Glomerular visceral epithelial cell (primary cell): ENCODE measurements at regions not wholly inside any gene's neighbourhood (a gene's known extent, or its start where the extent isn't known, plus 50 kb on each side); places are given as distances from the start of the nearest gene placed in this dataset.
"Not testable (repeated sequence)": the region's sequence is repeated elsewhere in the genome, so short reads cannot be mapped to it uniquely, and the experiment has no call there.

Experiments used
- DNase-seq: peaks from one replicate; pipeline ENCODE4 v3.0.0-alpha.2; 2016; ENCODE audit errors: extremely low spot score

DNA sequence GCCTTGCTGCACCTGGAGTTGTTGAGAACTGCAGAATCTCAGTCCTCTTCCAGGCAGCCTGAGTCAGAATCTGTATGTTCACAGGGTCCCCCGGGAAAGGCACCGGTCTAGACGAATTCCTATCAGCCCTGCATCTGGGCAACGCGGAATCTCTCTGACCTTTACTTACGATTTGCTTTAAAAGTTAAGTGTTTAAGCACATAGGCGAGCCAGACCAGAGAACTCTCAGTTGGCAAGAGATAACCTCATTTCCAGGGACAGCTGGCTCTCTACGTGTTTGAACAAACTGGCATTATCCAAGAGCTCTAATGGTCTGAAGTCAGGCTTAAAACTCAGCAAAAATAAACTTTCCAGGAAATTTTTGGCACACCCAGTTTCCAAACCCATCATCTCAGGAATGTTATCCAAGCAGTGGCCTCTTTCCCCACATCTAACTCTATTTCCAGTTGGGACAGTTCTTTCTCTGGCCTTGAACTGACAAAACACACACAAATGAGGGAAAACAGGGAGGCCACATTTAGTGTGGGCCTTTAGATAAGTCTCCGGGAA, 53.4 kb downstream of the HES1 start:
- no peak for DNase-seq

- DNase-seq, result not testable (repeated sequence)
Measured at GRCh38 chr3:194191850-194192249, 55.9 kb downstream of the HES1 start.

GRCh38 chr3:194194051-194194756, 58.3 kb downstream of the HES1 start:
- no peak for DNase-seq

- no peak for DNase-seq
Measured at GRCh38 chr3:194194757-194195085, 58.8 kb downstream of the HES1 start.

GRCh38 chr3:194195611-194196010, 59.7 kb downstream of the HES1 start:
- DNase-seq, result no peak

- no peak for DNase-seq
Measured at GRCh38 chr3:194196876-194197275, 60.9 kb downstream of the HES1 start.

DNA sequence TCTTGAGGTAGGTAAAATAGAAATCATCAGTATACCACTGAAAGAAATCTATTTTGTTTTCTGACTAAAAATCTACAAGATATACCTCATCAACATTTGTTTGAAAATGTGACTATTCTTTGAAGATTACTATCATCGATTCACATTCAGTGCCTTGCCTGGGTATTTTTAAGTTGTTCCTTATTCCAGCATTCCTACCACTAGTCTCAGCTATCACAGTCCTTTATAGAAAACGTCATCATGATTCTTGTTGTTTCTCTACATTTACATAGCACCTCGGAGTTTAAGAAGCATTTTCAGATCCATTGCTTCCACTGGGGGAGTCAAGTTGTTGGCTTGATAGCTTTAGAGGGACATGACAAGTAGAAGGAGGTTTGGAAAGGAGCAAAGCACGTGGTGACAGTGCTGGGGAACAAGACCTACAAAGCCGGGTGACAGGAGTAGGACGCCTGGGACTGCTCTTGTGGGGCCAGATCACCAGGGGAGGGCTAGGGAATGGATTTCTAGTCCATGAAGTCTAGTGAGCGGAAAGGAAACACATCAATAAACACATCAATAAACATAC, 61.5 kb downstream of the HES1 start:
- DNase-seq, result no peak

- no peak for DNase-seq
Measured at GRCh38 chr3:194197981-194198695, 62.2 kb downstream of the HES1 start.

DNA sequence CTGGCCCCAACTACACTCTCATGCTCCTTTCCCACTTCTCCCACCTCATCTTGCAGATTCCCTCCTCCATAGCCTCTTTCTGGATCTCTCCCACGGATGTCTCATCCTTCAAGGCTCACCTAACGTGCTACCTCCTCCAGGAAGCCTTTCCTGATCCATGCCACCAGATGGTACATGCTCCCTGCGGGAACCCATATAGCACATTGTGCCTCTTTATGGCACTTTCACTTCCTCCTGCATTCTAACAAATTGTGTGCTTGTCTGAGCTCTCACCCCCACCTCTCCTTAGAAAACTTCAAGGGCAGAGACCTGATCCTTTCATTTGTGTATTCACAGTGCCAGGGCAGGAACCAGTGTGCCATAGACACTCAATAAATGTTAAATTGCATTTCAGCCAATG, 63.0 kb downstream of the HES1 start:
- DNase-seq, result no peak

DNA sequence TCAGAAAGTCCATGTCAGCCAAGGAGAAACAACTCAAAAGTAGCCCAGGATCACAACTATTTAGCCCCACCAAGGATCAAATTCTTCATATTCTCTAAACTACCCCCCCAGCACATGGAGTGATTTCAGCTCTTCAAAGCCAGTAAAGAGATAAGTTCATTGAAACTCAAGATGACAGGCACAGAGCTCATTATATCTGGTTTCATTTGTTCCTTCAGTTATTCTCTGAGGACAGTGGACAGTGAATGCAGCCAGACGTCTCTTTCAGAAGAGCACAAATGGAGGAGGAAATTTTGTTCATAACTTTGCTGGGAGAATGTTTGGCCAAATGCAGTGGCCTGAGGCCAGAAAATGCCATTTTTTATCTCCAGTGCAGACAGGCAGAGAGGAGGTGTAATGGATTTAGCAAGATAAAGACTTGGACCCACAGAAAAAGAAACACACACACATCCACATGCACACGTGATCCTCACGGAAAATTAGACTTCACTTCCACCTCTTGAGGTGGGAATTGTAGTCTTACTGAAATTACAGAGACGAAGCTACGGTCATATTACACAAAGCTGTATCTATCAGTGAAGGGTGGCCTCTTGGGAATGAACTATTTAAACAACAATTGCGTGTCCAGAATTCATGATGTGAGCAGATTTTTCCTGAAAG, 64.6 kb downstream of the HES1 start:
- no peak for DNase-seq

- DNase-seq, result no peak
Measured at GRCh38 chr3:194201953-194202666, 66.2 kb downstream of the HES1 start.

GRCh38 chr3:194203482-194204041, 67.6 kb downstream of the HES1 start:
- no peak for DNase-seq

GRCh38 chr3:194204042-194204987, 68.4 kb downstream of the HES1 start:
- DNase-seq, result no peak

GRCh38 chr3:194205675-194206133, 69.8 kb downstream of the HES1 start:
- no peak for DNase-seq

GRCh38 chr3:194206320-194206719, 70.4 kb downstream of the HES1 start:
- DNase-seq, result no peak

DNA sequence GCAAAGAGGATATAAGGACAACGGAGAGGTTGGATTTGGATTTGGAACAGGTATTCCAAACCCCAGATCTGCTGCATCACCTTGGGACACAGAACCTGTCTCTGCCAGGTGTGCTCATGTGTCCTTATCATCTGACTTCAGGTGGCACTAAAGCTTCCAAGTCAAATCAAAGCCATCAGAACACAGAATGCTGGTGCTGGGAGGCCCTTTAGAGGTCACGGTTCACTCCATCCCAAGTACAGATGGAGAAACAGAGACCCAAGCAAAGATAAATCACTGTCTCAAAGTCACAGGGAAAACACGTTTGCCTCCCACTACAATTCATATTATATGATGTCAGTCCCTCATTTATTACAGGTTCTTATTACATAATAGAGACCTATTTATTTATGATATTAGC, 72.8 kb downstream of the HES1 start:
- DNase-seq, result no peak

- no peak for DNase-seq
Measured at GRCh38 chr3:194212161-194212844, 76.4 kb downstream of the HES1 start.

DNA sequence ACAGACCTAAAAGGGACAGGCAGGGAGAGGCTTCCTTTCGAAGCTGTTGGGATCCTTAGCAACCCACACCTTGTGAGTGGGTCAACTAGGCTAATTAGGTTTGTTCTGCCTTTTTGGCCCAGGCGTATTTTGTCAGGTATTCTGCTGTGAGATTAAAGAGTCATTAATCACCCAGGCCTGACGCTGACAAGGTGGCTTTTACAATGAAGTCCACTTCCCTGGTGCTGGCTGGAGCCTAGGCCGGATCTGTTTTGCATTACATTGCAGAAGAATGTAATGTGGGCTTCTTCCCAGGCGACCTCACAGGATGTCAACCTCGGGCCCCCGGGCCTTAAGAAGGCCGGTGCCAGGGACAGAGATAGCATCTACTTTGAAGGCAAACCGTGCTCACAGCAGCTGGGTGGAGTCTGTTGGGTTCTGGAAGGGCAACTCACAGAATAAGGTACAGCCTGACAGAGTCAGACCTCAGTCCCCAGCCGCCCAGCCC, 76.9 kb downstream of the HES1 start:
- DNase-seq, result no peak

DNA sequence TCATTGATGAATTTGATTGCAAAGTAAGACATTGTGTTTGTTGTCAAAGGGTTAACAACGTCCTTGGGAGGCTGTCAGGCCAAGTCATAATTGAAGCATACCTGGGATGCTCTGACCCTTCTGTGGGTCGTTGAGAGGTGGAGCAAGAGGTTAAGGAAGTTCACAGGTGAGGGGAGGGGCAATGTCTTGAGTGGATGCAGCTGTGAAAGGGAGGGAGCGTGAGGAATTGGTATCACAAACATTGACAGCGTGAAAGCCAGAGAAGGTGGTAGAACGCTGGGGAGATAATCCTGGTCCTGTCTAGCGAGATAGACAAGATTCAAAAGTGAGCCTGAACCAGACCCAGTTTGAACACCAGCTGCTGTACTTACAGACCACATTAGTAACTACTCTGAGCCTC, 79.4 kb downstream of the HES1 start:
- no peak for DNase-seq
